ENCODE measurements at regions not wholly inside any gene's neighbourhood (a gene's known extent, or its start where the extent isn't known, plus 50 kb on each side); places are given as distances from the start of the nearest gene placed in this dataset.

GRCh38 chr13:39224671-39225240, 186.5 kb downstream of the NHLRC3 start:
- no peak for TF ChIP-seq REST (IDR thresholded peaks at IDR 0.05; ENCODE audit: insufficient read depth in 1 of 2, low read depth in 2 of 2, low read length in 2 of 2)
- no peak for TF ChIP-seq SIN3A (IDR thresholded peaks at IDR 0.05; ENCODE audit: borderline replicate concordance, insufficient read depth, low read length)
- no peak for TF ChIP-seq POLR2AphosphoS5 (IDR thresholded peaks at IDR 0.05; ENCODE audit: low read depth, low read length)
